NCI-H510A treated with DMSO at 0.1 percent for 48 hours (cell line): ENCODE measurements at regions not wholly inside any gene's neighbourhood (a gene's known extent, or its start where the extent isn't known, plus 50 kb on each side); places are given as distances from the start of the nearest gene placed in this dataset.
A peak's percentile ranks its signal among the peaks of the same experiment; 100 is the strongest.
"Not testable (repeated sequence)": the region's sequence is repeated elsewhere in the genome, so short reads cannot be mapped to it uniquely, and the experiment has no call there.

Source experiments
- DNase-seq: peaks from one replicate; lab custom pipeline; 2025; lab: John Stamatoyannopoulos, UW

DNA sequence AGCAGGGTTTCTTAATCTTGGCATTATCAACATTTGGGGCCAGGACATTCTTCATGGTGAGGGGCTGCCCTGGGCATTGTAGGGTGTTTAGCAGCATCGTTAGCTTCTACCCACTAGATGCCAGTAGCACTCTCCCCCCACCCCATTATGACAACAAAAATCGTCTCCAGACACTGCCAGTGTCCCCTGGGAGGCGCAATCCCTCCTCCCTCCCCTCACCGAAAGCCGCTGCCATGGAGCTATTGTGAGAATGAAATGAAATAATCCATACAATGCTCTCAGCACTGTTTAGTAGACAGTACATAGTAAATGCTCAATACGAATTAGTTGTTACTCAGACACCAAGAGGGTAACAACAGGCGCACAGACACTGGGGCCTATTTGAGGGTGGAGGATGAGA is 502.9 kb downstream of the NPIPA7 start:
- DNase-seq: no peak

- no peak for DNase-seq
Observed at GRCh38 chr16:16882766-16883165, 503.8 kb downstream of the NPIPA7 start.

GRCh38 chr16:16884451-16884850 is 505.5 kb downstream of the NPIPA7 start:
- no peak for DNase-seq

DNA sequence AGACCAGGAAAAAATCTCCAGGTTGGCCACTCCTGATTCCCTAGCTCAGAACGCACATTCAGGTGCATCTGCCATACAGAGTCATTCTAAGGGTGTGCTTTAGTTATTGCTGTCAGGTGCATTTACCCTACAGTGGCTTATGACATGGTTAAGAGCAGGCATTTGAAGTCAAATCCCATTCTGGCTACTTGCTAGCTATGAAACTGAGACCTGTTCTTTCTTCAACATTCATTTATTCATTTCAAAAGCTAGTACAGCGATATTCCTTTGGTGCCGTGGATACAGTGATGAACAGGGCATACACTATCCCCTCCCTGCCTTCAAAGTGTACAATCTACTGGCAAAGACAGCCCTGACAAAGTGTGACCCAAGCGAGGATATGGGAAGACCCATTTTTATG is 508.3 kb downstream of the NPIPA7 start:
- DNase-seq: no peak

- no peak for DNase-seq
Observed at GRCh38 chr16:16890964-16891363, 512.0 kb downstream of the NPIPA7 start.

GRCh38 chr16:16904601-16905000 is 525.7 kb downstream of the NPIPA7 start:
- DNase-seq: no peak

DNA sequence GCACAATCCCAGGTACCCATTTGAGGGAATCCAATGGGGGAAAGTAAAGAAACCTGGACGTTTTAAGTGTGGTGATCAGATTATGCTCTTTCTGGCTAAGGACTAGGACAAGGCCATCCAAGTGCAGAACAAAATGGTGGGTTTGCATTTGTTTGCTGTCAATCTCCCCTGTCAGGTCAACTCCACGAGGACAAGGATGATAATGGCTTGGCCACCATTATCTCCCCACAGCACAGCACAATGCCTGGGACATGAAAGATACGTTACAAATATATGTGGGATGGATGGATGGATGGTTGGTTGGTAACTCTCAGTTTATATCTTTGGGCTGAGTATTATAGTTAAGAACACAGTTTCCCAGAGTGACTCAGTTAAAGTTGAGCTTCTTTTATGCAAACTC is 526.9 kb downstream of the NPIPA7 start:
- DNase-seq: no peak

- no peak for DNase-seq
Observed at GRCh38 chr16:16907089-16907488, 528.1 kb downstream of the NPIPA7 start.

- no peak for DNase-seq
Observed at GRCh38 chr16:16908077-16908476, 529.1 kb downstream of the NPIPA7 start.

DNA sequence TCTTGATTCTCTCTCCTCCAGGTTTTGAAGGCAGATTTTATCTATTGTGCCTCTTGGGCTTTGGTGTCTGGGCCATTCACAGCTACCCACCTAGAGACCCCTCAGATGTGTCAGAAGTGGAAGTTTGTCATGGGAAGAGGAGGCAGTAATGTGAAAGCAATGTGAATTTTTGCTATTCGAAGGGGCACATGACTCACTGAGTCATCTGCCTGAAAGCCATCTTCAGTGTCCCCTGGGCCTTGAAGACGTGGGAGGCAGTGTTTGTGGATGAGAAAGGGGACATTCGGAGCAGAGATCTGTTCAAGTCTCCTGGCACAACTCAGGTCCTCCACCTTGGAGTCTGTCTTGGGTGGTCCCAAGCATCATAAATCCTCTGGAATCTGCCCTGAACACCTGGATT is 530.2 kb downstream of the NPIPA7 start:
- DNase-seq: no peak

GRCh38 chr16:16910666-16911065 is 531.7 kb downstream of the NPIPA7 start:
- no peak for DNase-seq

DNA sequence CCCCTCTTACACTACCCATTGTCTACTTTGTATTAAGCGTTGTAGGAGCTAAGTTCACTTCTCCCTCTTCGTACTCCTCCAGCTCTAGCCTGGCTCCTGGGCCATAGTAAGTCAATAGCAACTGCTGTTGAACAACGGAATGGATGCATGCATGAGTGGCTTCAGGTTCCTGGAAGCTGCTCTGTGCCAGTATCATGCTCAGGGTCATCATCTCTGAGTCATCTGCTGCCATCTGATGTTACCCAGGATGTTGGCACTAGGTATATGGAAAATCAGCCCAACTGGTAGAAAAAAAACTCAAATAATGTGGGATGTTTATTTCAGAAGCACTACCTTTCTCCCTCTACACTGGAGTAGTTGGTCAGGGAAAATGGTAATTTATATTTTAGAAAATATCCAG is 536.8 kb downstream of the NPIPA7 start:
- DNase-seq: peak; percentile 85

DNA sequence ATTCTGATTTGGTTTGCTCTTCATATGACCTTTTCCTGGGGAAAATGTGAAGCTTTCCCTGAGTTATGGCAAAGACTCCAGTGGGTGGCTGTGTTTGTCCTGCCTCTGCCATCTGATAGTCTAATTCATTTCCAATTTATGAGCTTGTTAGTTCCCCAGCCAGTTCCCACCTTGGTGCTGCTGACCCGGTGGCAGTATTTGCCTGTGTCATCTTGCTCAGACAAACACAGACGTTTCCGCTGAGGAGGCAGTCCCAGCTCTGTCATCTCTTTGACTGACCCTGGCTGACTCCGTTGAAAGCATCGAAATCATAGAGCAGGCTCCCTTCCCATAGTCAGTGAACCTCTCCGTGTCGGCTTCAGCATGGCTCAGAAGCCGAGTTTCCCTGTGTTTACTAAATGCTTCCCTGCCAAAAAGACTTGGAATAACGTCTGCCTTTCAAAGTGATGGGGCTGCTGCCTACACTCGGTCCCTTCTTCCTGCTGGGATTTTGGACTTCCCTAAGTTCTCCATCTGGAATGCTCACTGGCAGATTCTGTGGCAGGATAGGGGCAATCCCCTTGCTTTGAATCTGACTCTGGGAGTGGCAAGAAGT is 538.3 kb downstream of the NPIPA7 start:
- no peak for DNase-seq

DNA sequence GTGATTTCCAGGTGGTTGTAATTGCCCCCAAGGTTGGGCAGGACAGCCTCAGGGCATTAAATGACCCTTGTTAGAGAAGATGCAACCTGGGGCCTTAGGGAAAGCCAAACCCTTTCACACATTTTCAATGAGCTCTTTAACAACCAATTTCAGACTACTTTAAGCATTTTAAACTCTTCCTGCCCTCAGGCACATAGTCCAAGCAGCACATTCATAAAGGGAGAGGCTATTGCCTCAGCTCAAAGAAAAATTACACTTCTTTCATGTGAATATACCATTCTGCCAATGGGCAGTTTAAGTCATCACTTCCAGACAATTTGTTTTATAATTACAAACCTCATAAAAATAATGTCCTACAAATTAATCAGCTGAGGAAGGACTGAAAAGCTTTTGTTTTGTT is 544.5 kb downstream of the NPIPA7 start:
- no peak for DNase-seq

- DNase-seq: no peak
Observed at GRCh38 chr16:16924613-16925012, 545.7 kb downstream of the NPIPA7 start.

DNA sequence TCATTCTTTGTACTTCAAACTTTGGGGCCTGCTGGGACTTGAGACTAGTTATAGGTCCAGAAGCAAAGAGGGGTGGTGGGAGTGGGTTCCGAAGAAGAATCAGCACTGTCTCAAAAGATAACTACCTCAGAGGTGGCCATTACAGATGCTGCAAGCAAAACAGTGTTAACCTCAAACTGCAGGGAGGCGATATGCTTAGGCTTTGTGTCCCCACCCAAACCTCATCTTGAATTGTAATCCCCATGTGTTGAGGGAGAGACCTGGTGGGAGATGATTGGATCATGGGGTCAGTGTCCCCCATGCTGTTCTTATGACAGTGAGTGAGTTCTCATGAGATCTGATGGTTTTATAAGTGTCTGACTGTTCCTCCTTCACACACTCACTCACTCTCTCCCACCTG is 545.3 kb downstream of the XYLT1 start:
- DNase-seq: no peak

DNA sequence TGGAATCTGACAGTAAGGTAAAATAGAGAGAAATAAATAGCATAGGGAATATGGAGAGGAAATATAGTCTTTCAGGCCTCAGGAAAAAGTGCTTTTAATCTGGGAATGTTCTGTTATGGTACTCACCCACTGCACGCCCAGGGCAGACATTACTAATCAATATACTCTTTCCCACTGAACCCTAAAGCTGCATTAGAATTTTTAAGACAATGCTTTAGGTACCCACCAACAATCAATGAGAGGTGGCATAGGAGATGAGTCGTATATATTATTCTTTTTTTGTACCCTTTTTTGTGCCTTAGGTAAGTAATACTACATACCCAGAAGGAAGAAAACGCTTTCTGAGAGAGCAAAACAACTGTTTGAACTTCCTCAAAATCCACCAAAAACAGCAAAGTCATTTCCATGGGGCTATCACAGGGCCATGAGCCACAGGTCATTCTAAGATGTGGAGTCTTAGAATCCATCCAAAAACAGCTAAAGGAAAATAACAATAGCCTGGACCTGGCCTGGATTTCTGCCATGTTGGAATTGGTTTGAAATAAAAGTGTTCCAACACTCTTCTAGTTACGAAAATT is 542.1 kb downstream of the XYLT1 start:
- no peak for DNase-seq

GRCh38 chr16:16930309-16931000 is 540.3 kb downstream of the XYLT1 start:
- DNase-seq: no peak

- no peak for DNase-seq
Observed at GRCh38 chr16:16933861-16934260, 536.9 kb downstream of the XYLT1 start.

DNA sequence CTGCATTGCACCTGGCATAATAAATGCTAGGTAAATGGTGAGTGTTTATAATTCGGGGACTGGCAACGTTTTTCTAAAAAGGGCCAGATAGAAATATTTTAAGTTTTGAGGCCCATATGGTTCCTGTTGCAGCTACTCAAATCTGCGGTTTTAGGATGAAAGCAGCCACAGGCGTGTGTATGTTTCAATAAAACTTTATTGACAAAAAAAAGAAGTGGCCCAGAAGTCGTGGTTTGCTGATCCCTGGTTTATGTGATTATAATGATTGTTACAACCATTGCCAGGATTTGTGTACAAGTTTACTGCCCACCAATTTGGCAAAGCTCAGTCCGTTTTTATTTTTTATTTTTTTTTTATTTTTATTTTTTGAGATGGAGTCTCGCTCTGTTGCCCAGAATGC is 536.1 kb downstream of the XYLT1 start:
- no peak for DNase-seq

GRCh38 chr16:16935909-16936308 is 534.9 kb downstream of the XYLT1 start:
- DNase-seq: not testable (repeated sequence)

DNA sequence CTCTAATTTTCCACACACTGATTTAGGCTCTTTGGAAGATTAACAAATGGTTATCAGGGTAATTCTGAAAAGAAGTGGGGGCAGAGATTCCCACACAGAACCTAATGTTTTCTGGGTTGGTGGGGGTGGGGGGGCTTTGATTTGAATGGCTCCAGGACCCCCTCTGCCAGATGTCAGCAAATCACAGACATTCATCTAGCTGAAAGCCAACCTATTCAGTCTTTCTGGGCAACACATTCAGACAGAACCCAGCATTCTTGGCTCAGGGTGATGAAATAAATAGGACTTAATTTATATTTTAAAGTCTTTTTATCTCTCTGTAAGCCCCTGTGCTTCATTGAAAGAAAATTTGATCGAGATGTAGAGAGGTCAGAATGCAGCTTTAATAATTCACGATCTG is 533.2 kb downstream of the XYLT1 start:
- DNase-seq: no peak

- no peak for DNase-seq
Observed at GRCh38 chr16:16938009-16938408, 532.8 kb downstream of the XYLT1 start.

DNA sequence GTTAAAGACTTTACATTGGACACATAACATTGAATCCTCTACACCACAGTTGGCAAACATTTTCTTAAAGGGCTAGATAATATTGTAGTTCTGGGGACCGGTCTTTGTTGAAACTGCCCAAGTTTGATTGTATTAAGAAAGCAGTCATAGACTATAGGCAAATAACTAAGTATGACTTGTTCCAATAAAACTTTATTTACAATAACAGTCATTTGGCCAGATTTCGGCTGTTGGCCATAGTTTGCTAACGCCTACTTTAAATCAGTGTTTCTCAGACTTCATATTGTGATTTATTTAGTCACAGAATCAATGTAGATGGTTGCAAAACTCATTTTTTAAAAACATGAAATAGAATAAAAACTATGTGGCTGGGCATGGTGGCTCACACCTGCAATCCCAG is 531.8 kb downstream of the XYLT1 start:
- no peak for DNase-seq
